K562 (cell line): ENCODE measurements at regions not wholly inside any gene's neighbourhood (a gene's known extent, or its start where the extent isn't known, plus 50 kb on each side); places are given as distances from the start of the nearest gene placed in this dataset.

Experiments used
- ATAC-seq: fragments of 200-7000 bp; cut with Tn5 transposase; 3 replicates; pipeline ENCODE4 v1.9.1; 2020; ENCODE audit warnings: moderate library complexity
- BruUV-seq: library from RNA; stranded (reverse); fragments of 400-500 nt; replicated peaks from 2 replicates; lab custom pipeline; 2021; lab: Mats Ljungman, UMichigan
- CTCF ChIA-PET: fragments of 300-600 bp; formaldehyde crosslinking; extraction: SDS; loops from one replicate; lab custom pipeline; 2021; ENCODE audit warnings: low intra/inter-chr PET ratio; lab: Yijun Ruan, JAX
- POLR2A ChIA-PET: fragments of 300-600, 350-650 bp; sonication (Branson Sonifier 250); formaldehyde crosslinking; extraction: SDS; loops from one replicate; lab custom pipeline; 2021; ENCODE audit warnings: antibody characterized with exemption, inconsistent platforms; lab: Yijun Ruan, JAX
- DNase-seq, 4 experiments: peaks; one replicate each; pipeline versions ENCODE4 v3.0.0 to v3.0.0-alpha.2; 2011 to 2018; ENCODE audit warnings: low spot score in 3 of 4, mixed read lengths in 3 of 4; ENCODE audit errors: extremely low read depth in 1 of 4
- FAIRE-seq: peaks from 2 replicates; lab custom pipeline; 2011; peaks lifted over from hg19 to GRCh38; lab: Jason Lieb, UNC
- H2AFZ ChIP-seq: 2 replicates; pipeline ENCODE4 v1.6.0; 2011; ENCODE audit warnings: low read depth, low read length, control low read depth, inconsistent platforms
- H3K27ac ChIP-seq: fragments of 200-600 bp; 3 replicates; pipeline ENCODE4 v1.8.0; 2011; ENCODE audit warnings: low read depth, mild to moderate bottlenecking, control low read depth, inconsistent platforms, low read length, moderate library complexity, mixed read lengths; ENCODE audit errors: extremely low read depth
- H3K27me3 ChIP-seq, 2 experiments: fragments of 300-600 bp in 1 of 2; 2 replicates in 1 of 2; 3 replicates in 1 of 2; pipeline versions ENCODE4 v1.6.0 to v1.8.0; 2011; ENCODE audit warnings: inconsistent platforms in 2 of 2, low read length in 2 of 2, mild to moderate bottlenecking in 1 of 2, mixed read lengths in 1 of 2, moderate library complexity in 1 of 2; ENCODE audit not compliant: control insufficient read depth in 2 of 2, insufficient read depth in 2 of 2
- H3K36me3 ChIP-seq: fragments of 300-600 bp; 3 replicates; pipeline ENCODE4 v1.8.0; 2011; ENCODE audit warnings: mild to moderate bottlenecking, low read length, inconsistent platforms; ENCODE audit not compliant: control insufficient read depth, insufficient read depth
- H3K4me1 ChIP-seq, 2 experiments: fragments of 200-600 bp in 1 of 2; replicated peaks in 1 of 2; 2 replicates in 1 of 2; 3 replicates in 1 of 2; pipeline versions ENCODE4 v1.5.1 to v1.8.0; 2011; ENCODE audit warnings: inconsistent platforms in 2 of 2, low read length in 2 of 2, mild to moderate bottlenecking in 1 of 2, mixed read lengths in 1 of 2, moderate library complexity in 1 of 2; ENCODE audit not compliant: control insufficient read depth in 2 of 2, insufficient read depth in 2 of 2
- H3K4me2 ChIP-seq: 2 replicates; pipeline ENCODE4 v1.6.1; 2011; ENCODE audit warnings: low read length, control low read depth, inconsistent platforms, mixed read lengths; ENCODE audit not compliant: insufficient read depth
- H3K4me3 ChIP-seq: fragments of 200-600 bp; sonication (generic), shearing (Covaris generic); 2 replicates; pipeline ENCODE4 v1.5.1; 2016; ENCODE audit warnings: control low read depth, inconsistent platforms
- H3K79me2 ChIP-seq: fragments of 200-600 bp; 3 replicates; pipeline ENCODE4 v1.8.0; 2011; ENCODE audit warnings: low read length, inconsistent platforms; ENCODE audit not compliant: control insufficient read depth, insufficient read depth
- H3K9ac ChIP-seq, 2 experiments: 2 replicates each; pipeline versions ENCODE4 v1.6.0 to v1.6.1; 2011; ENCODE audit warnings: low read depth in 2 of 2, low read length in 2 of 2, control low read depth in 1 of 2, inconsistent platforms in 1 of 2, mild to moderate bottlenecking in 1 of 2, mixed read lengths in 1 of 2; ENCODE audit not compliant: insufficient read depth in 1 of 2
- H3K9me1 ChIP-seq: one replicate; pipeline ENCODE4 v1.6.0; 2011; ENCODE audit warnings: inconsistent platforms, mild to moderate bottlenecking, low read length, moderate library complexity; ENCODE audit not compliant: control insufficient read depth, insufficient read depth
- H3K9me3 ChIP-seq: replicated peaks from 2 replicates; pipeline ENCODE4 v1.5.1; 2011; ENCODE audit warnings: low read depth, low read length, inconsistent platforms; ENCODE audit not compliant: control insufficient read depth, insufficient read depth
- H4K20me1 ChIP-seq: replicated peaks from 2 replicates; pipeline ENCODE4 v1.6.1; 2011; ENCODE audit warnings: low read length, inconsistent platforms, mixed read lengths; ENCODE audit not compliant: control insufficient read depth, insufficient read depth
- C11orf30 ChIP-seq: fragments of 450-650 bp; IDR thresholded peaks from 2 replicates; pipeline ENCODE4 v1.6.1; 2016; ENCODE audit warnings: low read depth, mild to moderate bottlenecking
- DDX20 ChIP-seq: fragments of 450-650 bp; IDR thresholded peaks from 2 replicates; pipeline ENCODE4 v1.6.1; 2016; ENCODE audit warnings: missing genetic modification characterization, low read depth, mild to moderate bottlenecking, missing compliant biosample characterization, moderate library complexity
- E4F1 ChIP-seq: fragments of 250-450 bp; sonication (Bioruptor Pico); IDR thresholded peaks from 2 replicates; pipeline ENCODE4 v1.5.0; 2021; ENCODE audit warnings: mild to moderate bottlenecking, borderline replicate concordance
- ELF4 ChIP-seq: fragments of 450-650 bp; formaldehyde crosslinking; IDR thresholded peaks from 2 replicates; pipeline ENCODE4 v1.4.0; 2022; ENCODE audit warnings: missing genetic modification characterization
- HDGF ChIP-seq: fragments of 450-650 bp; IDR thresholded peaks from 2 replicates; pipeline ENCODE4 v1.6.1; 2016
- HIVEP1 ChIP-seq: fragments of 250-450 bp; sonication (Bioruptor Pico); IDR thresholded peaks from 2 replicates; pipeline ENCODE4 v1.4.0; 2020; ENCODE audit warnings: mild to moderate bottlenecking
- KLF6 ChIP-seq: fragments of 250-450 bp; sonication (Bioruptor Pico); IDR thresholded peaks from 2 replicates; pipeline ENCODE4 v1.4.0; 2020; ENCODE audit warnings: mild to moderate bottlenecking, moderate library complexity, borderline replicate concordance
- MXD1 ChIP-seq: fragments of 250-450 bp; sonication (Bioruptor Pico); IDR thresholded peaks from 2 replicates; pipeline ENCODE4 v1.8.0; 2021; ENCODE audit warnings: borderline replicate concordance, mild to moderate bottlenecking, moderate library complexity; ENCODE audit not compliant: poor library complexity, severe bottlenecking
- ZNF717 ChIP-seq: fragments of 250-450 bp; sonication (Bioruptor Pico); IDR thresholded peaks from 2 replicates; pipeline ENCODE4 v1.5.0; 2021
- WGBS: fragments of 100-300 bp; shearing (Covaris generic); methylation state at CpG from one replicate; pipeline ENCODE4 v1.1.6; 2016; ENCODE audit warnings: low coverage, mixed read lengths; ENCODE audit not compliant: insufficient coverage; ENCODE audit errors: missing lambda C conversion rate; 5-methylcytosine and 5-hydroxymethylcytosine counted together
- in situ Hi-C: fragments of 300-500 bp; cut with MboI; formaldehyde crosslinking; loops from 4 replicates; pipeline ENCODE4 v1.15.0; 2018; ENCODE audit warnings: inconsistent platforms, mixed read lengths
- intact Hi-C: fragments of 100-400 bp; cut with micrococcal nuclease; formaldehyde crosslinking; loops from 2 replicates; pipeline ENCODE4 v1.14.2; 2022
- TF ChIP-seq, protein P1 (sequence below): fragments of 450-650 bp; conservative IDR thresholded peaks from 2 replicates; pipeline ENCODE4 v1.6.1; 2016; ENCODE audit warnings: missing genetic modification characterization, low read depth, mild to moderate bottlenecking, control low read depth, missing compliant biosample characterization

DNA sequence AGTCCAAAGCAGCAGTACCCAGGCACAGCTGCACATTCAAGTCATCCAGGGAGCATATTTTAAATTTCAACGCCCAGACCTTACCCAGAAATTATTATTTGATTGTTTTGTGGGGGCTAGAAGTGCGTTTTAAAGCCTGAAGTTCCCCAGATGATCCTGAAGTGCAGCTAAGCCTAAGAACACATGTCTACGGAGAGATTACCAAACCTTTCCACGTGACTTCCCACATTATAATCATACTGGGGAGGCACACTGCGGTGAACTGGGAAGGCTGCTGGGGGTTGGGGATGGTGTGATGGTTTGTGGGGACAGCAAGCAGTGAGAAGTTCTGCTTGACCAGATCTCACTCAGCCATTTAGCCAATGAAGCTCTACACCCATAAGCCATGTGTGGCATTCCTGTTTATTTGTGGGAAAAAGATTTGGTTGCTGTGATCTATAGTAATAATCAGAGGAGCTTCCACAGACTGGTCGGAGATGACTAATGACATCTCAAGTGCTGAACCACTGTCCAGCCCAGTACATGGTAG is 93.4 kb upstream of the CDH6 start (continued):
- TF ChIP-seq DDX20 (no peak), ELF4 (CRISPR knock-in tag) (no peak)

DNA sequence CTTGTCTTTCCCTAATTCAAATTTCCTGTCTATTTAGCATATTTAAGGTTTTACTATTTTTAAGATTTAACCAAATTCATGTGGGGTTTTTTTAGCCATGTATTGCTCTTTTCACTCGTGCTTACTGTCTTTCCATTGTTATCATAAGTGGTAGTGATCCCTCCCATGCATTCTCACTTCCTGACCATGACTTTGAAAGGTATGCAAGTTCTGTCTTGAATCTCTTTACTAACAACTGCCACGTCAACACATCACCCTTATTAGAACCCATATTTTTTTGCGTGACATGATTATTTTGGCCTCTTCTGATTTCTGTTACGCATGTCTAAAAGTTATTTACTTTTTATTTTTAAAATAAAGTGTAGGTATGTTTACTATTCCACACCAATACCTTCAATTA is 94.7 kb upstream of the CDH6 start:
- Histone ChIP-seq H3K4me1 (no peaks in the 10 kb centered on the region), H3K36me3 (no peaks in the 10 kb centered on the region), H3K27ac (no peak overlapping the region), H3K9me3 (no peaks in the 10 kb centered on the region), H2AFZ (no peak overlapping the region)
- in situ Hi-C loops: no loop called here
- no TSS peak for BruUV-seq
- POLR2A ChIA-PET: no interaction called here
- no peak for TF ChIP-seq KLF6 (CRISPR knock-in tag)
- 0 out of 2 replicates have a peak, but pooled peaks have one; percentile 7 for TF ChIP-seq C11orf30
- TF ChIP-seq, all 486 proteins: peak for 1
- Histone ChIP-seq H3K27me3 (no peaks in the 10 kb centered on the region), H3K4me3 (no peak overlapping the region), H3K4me2 (no peak overlapping the region), H4K20me1 (no peaks in the 10 kb centered on the region), H3K9me1 (no peaks in the 10 kb centered on the region), H3K9ac (no peak overlapping the region), H3K79me2 (no peaks in the 10 kb centered on the region)
- CTCF ChIA-PET: no interaction called here
- intact Hi-C loops: no loop called here
- 2% methylated on average over 4 of the region's 4 CpGs for WGBS
- FAIRE-seq: no peak
- DNase-seq: no peak
- ATAC-seq: no peak

DNA sequence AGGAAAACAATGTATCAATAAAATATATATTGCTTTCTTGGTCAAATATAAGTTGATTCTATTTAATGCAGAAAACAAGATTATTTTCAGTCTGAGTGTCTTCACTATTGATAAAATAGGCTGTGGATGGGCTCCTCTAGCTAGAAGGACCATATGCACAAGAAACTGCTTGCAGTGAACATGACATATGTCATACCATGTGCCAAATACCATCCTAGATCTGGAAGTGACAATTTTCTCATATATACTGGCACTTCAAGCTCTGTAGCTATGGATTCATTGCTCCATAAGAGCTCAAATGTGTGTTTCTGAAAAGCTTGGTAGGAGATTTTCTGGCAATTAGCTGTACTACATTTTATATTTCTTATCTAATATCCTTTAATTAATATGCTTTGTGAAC is 95.6 kb upstream of the CDH6 start:
- DNase-seq (no peak), ATAC-seq (no peak), FAIRE-seq (no peak)
- in situ Hi-C loops: no loop called here
- no peak for TF ChIP-seq HIVEP1 (CRISPR knock-in tag)
- TF ChIP-seq, protein P1, sequence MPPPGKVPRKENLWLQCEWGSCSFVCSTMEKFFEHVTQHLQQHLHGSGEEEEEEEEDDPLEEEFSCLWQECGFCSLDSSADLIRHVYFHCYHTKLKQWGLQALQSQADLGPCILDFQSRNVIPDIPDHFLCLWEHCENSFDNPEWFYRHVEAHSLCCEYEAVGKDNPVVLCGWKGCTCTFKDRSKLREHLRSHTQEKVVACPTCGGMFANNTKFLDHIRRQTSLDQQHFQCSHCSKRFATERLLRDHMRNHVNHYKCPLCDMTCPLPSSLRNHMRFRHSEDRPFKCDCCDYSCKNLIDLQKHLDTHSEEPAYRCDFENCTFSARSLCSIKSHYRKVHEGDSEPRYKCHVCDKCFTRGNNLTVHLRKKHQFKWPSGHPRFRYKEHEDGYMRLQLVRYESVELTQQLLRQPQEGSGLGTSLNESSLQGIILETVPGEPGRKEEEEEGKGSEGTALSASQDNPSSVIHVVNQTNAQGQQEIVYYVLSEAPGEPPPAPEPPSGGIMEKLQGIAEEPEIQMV (tag): no peak
- TF ChIP-seq MXD1: no peak
- no peak for TF ChIP-seq E4F1
- TF ChIP-seq ZNF717 (CRISPR knock-in tag): no peak
- TF ChIP-seq HDGF: no peak
- Histone ChIP-seq H4K20me1 (no peaks in the 10 kb centered on the region), H3K27me3 (no peaks in the 10 kb centered on the region), H3K79me2 (no peaks in the 10 kb centered on the region), H3K9me1 (no peaks in the 10 kb centered on the region), H3K9ac (no peak overlapping the region), H3K27ac (no peak overlapping the region), H2AFZ (no peak overlapping the region), H3K36me3 (no peaks in the 10 kb centered on the region), H3K9me3 (no peaks in the 10 kb centered on the region), H3K4me3 (no peak overlapping the region), H3K4me2 (no peak overlapping the region), H3K4me1 (no peaks in the 10 kb centered on the region)
- CTCF ChIA-PET: no interaction called here
- no TSS peak for BruUV-seq
- POLR2A ChIA-PET: no interaction called here
- intact Hi-C loops: no loop called here
